GM18907 (cell line): ENCODE measurements at regions not wholly inside any gene's neighbourhood (a gene's known extent, or its start where the extent isn't known, plus 50 kb on each side); places are given as distances from the start of the nearest gene placed in this dataset.

ENCODE experiments used
- ATAC-seq: cut with Tn5 transposase; IDR thresholded peaks from one replicate; pipeline ENCODE4 v1.9.1; 2021; ENCODE audit warnings: mild to moderate bottlenecking, moderate library complexity; ENCODE audit not compliant: unreplicated experiment

GRCh38 chr1:56235909-56236510 is 343.4 kb downstream of the PLPP3 start:
- ATAC-seq: no peak

GRCh38 chr1:56229186-56229585 is 350.2 kb downstream of the PLPP3 start:
- no peak for ATAC-seq

- no peak for ATAC-seq
Observed at GRCh38 chr1:56227886-56228285, 351.5 kb downstream of the PLPP3 start.

GRCh38 chr1:56227401-56227800 is 352.0 kb downstream of the PLPP3 start:
- no peak for ATAC-seq

- no peak for ATAC-seq
Observed at GRCh38 chr1:56225964-56226815, 353.2 kb downstream of the PLPP3 start.

- no peak for ATAC-seq
Observed at GRCh38 chr1:56223968-56224367, 355.4 kb downstream of the PLPP3 start.

- no peak for ATAC-seq
Observed at GRCh38 chr1:56222914-56223540, 356.3 kb downstream of the PLPP3 start.

- ATAC-seq: no peak
Observed at GRCh38 chr1:56220021-56220420, 359.3 kb downstream of the PLPP3 start.

GRCh38 chr1:56218023-56218422 is 361.3 kb downstream of the PLPP3 start:
- no peak for ATAC-seq

- no peak for ATAC-seq
Observed at GRCh38 chr1:56216218-56216617, 363.1 kb downstream of the PLPP3 start.

- ATAC-seq: no peak
Observed at GRCh38 chr1:56215771-56216170, 363.6 kb downstream of the PLPP3 start.

GRCh38 chr1:56215086-56215485 is 364.3 kb downstream of the PLPP3 start:
- no peak for ATAC-seq

GRCh38 chr1:56213068-56213467 is 366.3 kb downstream of the PLPP3 start:
- no peak for ATAC-seq

- ATAC-seq: no peak
Observed at GRCh38 chr1:56212143-56212542, 367.2 kb downstream of the PLPP3 start.

GRCh38 chr1:56206391-56206790 is 373.0 kb downstream of the PLPP3 start:
- no peak for ATAC-seq

- no peak for ATAC-seq
Observed at GRCh38 chr1:56204206-56204605, 375.2 kb downstream of the PLPP3 start.

GRCh38 chr1:56202796-56203492 is 376.4 kb downstream of the PLPP3 start:
- no peak for ATAC-seq

GRCh38 chr1:56202186-56202585 is 377.2 kb downstream of the PLPP3 start:
- ATAC-seq: no peak

GRCh38 chr1:56200896-56201295 is 378.5 kb downstream of the PLPP3 start:
- ATAC-seq: no peak

GRCh38 chr1:56200442-56200841 is 378.9 kb downstream of the PLPP3 start:
- ATAC-seq: no peak

GRCh38 chr1:56199956-56200355 is 379.4 kb downstream of the PLPP3 start:
- ATAC-seq: no peak
